HuH-7.5 (cell line): ENCODE measurements at regions not wholly inside any gene's neighbourhood (a gene's known extent, or its start where the extent isn't known, plus 50 kb on each side); places are given as distances from the start of the nearest gene placed in this dataset.
"Not testable (repeated sequence)": the region's sequence is repeated elsewhere in the genome, so short reads cannot be mapped to it uniquely, and the experiment has no call there.

Experiments
- DNase-seq: peaks from one replicate; pipeline ENCODE4 v3.0.0; 2011; ENCODE audit warnings: low spot score

DNA sequence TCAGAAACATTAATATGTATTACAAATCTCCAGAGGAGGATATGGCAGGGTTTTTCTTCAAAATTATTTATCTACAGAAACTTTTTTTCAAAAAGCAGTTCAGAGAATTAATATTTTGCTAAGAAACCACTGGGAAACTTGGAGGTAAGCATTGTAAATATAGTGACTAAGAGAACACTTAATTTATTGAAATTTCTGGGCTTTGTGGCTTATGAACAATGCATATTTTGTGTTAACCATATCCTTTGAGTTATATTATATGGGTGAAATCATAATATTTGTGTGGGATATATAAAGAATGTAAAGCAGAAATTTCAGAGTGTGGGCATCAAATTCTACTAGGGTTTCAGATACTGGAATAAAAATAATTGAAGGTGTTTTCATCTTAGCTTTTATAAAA, 1059.2 kb downstream of the ZPLD1 start:
- no peak for DNase-seq

DNA sequence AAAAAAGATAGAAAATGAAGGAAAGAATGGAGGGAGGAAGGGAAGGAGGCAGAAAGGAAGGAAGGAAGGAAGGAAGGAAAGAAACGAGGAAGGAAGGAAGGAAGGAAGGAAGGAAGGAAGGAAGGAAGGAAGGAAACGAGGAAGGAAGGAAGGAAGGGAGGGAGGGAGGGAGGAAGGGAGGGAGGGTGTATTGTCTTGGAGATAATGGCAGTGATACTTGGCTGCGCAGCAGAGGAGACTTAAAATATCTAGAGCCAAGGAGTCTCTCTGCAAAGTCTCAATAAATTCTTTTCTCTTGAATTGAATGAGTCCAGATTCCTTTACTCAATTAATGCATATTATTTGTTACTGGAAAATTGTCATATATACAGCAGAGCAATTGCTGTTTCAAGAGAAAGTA, 1059.7 kb downstream of the ZPLD1 start:
- no peak for DNase-seq

DNA sequence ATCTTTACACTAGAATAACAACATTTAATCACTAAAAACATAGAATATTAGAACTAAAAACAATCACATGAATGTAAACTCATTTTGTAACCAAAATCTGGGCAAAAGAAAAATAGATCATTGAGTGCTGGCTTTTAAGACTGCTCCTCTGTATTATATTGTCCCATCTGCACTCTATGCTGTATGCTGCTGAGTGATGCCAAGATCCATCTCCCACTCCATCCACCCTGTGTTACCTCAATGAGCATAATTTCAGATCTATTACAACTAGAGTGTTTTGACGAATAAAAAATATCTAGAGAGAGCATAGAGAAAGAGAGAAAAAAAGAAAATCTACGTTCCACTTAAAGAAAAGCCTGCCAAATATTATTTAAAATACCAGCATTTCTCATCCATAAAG, 1060.4 kb downstream of the ZPLD1 start:
- no peak for DNase-seq

DNA sequence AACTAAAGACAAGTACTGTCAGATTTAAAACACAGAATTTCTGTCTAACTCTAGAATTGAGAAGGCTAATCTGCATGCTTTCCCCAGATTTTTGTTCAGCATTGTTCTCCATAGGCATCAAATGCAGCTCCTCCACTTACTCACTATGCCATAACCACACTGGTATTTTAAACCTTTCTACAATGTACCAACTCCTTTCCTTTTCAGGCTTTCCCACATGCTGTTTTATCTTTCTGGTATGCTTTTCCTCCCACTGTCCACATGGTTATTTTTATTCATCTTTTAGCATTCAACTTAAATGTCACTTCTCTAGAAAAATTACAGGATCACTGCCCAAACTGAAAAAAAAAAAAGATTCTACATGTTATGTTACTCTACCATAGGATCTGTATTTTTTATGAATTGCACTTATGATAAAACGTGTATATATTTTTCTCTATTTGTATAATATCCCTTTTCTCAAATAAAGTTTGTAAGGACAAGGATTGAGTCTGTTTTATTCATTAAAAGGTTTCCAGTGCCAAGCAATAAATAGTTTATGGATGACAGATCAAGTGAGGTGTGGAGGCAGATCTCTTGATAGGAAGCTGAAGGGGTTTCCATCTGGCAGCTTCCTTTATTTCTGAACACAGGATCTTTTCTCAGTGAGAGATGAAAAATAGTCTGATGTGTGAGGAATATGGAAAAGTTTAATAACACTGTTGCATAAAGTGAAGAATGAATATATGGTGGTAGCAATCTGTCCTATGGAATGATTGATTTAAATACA, 1064.5 kb downstream of the ZPLD1 start:
- no peak for DNase-seq

DNA sequence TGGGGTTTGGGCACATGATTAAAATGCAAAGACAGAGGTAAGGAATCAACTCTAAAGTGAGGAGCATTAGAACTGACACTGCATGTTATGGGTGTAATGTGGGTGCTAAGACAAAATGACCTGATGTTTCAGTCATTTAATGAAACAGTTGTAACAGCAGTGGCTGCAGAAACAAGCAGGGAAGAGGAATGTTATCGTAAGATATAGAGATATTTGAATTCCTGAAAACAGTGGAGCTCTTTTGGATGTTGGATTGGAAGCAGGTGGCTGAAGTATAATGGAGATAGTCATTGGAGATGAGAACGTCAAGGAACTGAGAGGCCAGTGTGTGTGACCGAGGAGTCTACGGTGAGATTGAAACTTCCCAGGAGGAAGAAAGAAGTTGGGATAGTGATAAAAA, 1065.2 kb downstream of the ZPLD1 start:
- DNase-seq, result no peak

DNA sequence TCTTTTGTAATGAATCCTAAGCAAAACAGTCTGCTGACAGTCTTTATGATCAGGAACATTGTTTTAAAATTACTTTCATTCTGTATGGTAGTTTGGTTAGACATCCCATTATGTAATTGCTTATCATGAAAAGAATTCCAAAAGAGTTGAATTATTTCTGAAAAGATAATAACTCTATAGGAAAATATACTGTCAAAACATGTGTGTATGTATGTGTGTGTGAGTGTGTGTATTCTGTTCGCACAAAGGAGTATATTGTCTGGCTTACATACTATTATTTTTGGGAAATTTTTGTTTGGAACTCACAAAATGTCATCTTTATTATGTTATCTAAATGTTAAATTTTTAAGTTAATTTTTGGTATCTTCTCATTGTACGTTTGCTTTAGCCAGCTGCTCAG, 1075.9 kb downstream of the ZPLD1 start:
- DNase-seq, result no peak

DNA sequence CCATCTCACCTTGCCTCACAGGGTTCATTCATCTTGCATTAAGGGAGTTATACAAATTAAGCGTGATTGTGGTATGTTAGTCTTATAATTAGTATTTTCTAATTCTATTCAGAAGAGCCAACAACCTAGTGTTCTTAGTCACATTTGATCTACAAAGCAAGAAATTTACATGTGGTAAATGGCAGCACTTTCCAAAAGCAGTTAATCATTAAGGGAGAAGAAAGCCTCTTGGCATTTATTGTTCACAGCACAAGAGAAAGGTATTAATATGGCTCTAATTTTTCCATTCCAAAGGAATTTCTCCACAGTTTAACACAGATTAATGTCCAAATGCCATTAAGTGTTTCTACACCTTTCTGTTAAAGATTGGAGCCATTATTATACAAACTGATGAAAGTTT, 1077.1 kb downstream of the ZPLD1 start:
- no peak for DNase-seq

DNA sequence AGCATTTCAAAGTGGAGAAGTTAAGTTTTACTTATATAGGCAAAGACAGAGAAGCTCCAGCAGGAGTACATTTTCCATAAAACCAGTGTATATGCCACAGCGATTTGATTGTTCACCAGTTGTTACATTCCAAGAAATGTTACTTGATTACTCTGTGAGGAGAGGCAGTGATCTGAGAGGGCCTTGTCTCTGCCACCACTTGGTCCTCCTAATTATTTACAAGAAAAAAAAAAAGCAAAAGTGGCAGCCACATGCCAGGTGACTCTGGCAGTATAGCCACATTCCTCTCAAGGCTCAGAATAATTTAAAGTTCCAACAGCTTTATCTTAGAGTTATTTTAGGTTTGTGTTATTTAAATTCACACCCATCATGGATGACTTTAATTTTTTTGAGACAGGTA, 1077.8 kb downstream of the ZPLD1 start:
- DNase-seq, result no peak

DNA sequence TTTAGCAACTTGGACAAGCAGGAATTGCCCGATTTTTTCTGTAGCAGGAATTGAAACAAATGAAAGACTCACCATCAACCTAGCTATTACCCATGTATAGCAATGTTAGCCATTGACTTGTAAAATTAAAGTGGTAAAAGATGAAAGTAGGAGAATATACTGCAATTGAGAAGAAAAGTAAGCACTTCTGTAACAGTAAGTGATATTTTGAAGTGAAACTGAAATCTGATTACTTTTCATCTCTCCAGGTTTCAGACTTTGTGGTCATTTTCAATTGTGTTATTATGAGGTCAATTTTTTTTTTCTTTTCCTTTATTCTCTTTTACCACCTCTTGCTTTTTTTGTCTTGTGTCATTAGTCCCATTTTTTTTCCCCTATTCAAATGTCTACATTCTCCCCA, 1078.2 kb downstream of the ZPLD1 start:
- no peak for DNase-seq

DNA sequence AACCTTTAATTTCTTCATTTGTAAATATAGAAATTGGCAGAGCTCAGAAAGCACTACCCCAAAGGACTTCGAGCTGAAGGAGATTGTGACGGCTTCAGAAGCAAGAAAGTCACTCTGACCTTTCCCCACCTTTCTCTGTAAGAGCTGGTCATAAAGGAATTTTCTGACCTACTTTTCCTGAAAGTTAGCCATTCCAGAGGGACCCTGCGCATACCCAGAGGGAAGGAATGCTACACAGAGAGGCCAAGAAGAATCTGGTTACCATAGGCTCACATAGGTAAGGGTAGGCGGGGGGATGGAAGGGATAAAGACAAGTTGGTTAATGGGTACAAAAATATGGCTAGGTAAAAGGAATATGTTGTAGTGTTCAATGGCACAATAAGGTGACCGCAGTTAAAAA, 1080.3 kb downstream of the ZPLD1 start:
- DNase-seq, result no peak

DNA sequence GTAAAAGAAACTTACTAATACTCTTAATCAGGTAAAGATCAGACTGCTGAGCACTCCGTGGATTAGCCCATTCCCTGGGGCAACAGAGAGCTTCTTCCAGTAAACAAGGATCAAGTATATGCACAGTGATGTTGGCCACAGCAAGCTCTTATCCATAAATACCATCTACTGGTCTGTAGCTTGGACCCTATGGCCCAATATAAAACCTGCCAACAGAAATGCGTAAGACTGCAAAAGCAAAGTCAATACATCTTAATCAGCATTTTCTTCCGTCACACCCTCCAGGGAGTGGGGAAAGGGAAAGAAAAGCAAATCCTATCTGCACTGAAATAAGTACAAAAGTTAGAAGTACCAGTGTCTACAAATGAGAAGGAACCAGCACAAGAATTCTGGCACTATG, 1082.1 kb downstream of the ZPLD1 start:
- no peak for DNase-seq

DNA sequence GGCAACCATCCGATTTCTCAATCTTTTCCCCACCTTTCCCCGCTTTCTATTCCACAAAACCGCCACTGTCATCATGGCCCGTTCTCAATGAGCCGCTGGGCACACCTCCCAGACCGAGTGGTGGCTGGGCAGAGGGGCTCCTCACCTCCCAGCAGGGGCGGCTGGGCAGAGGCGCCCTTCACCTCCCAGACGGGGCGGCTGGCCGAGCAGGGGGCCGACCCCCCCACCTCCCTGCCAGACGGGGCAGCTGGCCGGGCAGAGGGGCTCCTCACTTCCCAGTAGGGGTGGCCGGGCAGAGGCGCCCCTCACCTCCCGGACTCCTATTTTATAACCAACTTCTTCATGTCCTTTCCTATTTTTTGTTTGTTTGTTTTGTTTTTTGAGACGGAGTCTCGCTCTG, 1096.5 kb downstream of the ZPLD1 start:
- not testable (repeated sequence) for DNase-seq

DNA sequence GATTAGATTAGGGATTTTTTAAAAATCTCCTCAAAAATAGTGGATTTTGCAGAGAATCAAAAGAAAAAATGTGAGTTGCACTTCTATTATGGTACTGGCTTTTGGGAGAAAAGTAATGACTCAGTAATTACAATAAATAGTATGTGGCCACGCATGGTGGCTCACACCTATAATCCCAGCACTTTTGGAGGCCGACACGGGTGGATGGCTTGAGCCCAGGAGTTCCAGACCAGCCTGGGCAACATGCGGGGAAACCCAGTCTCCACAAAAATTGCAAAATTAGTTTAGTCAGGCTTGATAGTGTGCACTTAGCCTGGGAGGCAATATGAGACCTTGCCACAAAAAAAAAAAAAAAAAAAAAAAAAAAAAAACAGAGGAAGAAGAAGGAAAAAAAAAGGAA, 1098.2 kb downstream of the ZPLD1 start:
- DNase-seq, result no peak

DNA sequence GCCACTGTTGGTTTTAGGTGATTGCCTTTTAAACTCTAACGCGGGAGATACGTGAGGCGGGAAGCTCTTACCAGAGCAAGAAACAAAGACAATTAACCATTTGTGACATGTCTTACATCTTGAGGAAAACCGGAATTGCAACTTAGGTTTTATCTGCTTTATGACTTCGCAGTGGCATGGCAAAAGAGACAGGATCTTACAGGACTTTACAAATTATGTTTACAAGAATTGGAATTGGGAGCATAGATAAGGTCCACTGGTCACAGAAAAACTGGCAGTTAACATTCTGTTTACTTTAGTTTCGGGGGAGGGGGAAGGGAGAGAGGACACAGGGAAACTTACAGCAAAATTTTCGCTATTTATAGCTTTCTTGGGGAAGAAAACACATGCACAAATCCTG, 1119.6 kb downstream of the ZPLD1 start:
- DNase-seq, result no peak

DNA sequence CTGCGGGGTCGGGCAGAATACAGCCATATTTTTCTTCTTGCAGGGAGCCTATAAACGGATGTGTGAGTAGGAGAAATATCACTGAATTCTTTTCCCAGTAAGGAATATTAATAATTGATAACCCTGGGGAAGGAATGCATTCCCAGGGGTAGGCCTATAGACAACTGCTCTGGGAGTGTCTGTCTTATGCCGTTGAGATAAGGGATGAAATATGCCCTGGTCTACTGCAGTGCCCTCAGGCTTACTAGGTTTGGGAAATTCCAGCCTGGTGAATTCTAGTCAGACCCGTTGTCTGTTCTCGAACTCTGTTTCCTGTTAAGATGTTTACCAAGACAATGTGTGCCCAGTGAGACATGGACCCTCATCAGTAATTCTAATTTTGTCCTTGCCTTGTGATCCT, 1129.3 kb downstream of the ZPLD1 start:
- not testable (repeated sequence) for DNase-seq

DNA sequence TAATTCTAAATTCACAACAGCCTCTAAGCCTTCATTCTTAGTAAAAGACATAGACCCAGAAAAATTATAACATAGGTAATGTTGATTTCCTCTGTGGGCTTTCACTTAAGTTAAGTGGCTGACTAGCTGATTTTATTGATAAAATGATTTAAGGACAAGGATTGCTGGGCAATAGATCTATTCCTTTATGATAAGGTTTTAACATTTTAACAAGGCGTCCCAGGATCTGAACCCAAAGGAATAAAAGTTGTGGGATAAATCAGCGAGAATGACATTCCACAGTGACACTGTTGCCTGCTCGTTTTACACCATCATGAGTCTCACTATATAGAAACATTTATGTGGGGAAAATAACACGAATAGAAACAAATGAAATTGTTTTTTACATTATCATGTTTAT, 1151.0 kb downstream of the ZPLD1 start:
- DNase-seq, result no peak

DNA sequence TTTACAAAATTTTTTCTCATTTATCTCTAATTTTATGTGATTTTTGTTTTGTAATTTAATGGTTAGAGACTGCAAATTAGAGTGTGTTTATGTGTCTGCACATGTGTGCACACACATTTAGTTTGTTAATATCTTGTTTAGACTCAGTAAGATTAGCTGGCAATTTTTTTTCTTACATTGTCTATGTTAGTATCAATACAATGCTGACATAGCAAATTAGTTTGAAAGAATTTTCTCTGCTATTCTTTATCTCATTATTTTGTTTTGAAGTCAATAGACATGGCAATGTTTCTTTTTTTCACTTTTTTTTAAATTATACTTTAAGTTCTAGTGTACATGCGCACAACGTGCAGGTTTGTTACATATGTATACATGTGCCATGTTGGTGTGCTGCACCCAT, 1155.0 kb downstream of the ZPLD1 start:
- no peak for DNase-seq

DNA sequence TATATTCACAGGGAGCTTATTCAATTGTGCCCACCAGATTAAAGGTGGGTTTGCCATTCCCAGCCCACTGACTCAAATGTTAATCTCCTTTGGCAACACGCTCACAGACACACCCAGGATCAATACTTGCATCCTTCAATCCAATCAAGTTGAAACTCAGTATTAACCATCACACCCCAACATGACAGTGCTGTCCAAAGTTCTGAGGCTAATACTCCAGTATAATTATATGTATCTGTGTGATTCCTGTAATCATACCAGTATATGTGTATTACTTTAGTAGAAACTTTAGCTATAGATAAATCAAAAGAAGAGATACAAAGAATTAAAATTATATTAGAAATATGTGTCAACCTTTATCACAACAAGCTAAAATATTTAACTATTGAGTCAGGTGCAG, 1166.0 kb downstream of the ZPLD1 start:
- DNase-seq, result no peak

DNA sequence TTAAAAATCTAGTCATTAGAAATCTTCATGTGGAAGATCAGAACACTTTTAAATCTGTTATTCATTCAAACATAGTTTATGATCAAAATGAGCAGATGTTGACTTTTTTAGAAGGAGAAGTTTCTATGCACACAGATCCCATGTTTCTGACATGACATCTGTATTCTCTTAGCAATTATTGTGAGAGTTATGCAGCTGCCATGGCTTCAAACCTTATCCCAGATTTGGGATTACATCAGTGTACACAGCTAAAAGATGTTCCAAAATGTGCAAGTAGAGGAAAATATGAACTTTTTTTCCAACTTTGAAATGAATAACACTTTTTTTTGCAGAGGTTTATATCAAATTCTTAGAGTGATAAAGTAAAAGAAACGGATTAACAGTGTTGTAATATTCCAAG, 1166.9 kb downstream of the ZPLD1 start:
- DNase-seq, result no peak

DNA sequence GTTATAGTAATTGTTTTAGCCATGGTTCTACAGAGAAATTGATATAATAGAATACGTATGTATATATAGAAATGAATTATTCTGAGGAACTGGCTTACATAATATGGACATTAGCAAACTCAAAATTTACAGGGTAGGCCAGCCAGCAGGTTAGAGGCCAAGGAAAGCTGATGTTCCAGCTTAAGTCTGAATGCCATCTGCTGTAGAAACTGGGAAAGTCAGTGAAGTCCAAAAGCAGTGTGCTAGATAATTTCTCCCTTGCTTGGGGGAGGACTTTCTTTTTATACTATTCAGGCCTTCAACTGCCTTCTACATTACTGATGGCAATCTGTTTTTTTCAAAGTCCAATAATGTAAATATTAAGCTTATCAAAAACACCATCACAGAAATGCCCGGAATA, 1174.7 kb downstream of the ZPLD1 start:
- no peak for DNase-seq

DNA sequence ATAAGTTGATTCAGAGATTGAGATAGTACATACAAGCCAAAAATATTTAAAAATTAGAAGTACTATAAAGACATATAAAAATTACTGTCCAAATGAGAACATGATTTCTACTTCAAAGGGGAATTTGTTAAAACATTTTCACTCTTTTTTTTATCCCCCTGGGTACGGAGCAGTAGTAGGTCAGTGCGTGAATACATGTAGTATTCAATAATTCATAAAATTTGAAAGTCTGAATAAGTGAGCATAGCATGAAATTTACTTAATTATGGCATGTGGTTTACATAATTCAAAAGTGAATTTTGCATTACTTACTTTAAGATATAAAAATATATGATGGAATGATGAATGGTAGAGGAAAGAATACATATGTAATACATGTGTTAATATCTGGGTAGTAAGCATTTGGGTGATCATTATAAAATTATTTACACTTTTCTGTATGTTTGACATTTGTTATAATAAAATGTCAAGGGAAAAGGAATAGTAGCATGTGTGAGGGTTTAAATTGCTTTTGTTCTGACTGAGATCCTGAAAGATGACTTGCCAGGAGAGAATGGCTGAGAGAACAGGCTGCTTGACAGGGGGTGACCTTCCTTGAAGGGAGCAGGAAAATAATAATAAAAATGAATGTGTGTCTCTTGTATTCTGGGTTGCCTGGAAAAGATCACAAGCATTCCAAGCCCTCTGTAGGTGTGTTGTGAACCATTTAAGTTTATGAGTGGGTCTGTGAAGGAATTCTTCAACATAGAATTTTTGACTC, 1178.8 kb downstream of the ZPLD1 start:
- no peak for DNase-seq

DNA sequence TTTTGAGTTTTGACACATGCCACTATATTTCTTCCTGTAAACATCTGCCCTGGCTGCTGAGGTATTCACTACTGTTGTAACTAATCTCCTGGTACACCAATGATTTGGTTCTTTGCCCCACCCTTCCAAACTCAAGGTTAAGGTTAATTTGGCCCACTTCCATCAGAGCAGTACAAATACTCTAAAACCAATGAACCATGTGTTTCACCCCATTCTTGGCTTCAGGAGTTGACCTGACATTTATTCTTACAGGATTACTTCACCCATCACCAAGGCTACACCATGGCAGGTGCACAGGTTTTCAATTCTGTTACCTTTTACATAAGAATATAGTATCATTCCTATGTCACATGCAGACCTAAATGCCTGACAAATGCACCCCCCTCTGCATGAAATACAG, 1179.9 kb downstream of the ZPLD1 start:
- no peak for DNase-seq

DNA sequence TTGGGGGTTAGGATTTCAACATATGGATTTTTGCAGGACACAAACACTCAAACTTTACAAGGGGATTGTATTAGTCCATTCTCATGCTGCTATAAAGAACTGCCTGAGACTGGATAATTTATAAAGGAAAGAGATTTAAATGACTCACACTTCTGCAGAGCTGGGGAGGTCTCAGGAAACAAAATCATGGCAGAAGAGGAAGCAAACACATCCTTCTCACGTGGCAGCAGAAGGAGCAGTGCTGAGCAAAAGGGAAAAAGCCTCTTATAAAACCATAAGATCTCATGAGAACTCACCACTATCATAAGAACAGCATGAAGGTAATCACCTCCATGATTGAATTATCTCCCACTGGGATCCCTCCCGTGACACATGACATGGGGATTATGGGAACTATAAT, 1183.1 kb downstream of the ZPLD1 start:
- no peak for DNase-seq

DNA sequence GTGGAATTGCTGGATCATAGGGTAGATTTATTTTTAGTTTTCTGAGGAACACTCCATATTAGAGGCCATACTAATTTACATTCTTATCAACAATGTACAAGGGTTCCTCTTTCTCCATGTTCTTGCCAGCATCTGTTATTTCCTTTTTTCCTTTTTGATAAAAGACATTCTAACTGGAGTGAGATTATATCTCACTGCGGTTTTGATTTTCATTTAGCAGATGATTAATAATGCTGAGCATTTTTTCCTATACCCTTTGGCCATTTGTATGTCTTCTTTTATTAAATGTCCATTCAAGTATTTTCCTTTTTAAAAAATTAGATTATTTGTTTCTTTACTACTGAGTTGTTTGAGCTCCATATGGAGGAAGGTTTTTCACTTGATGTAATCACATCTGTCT, 1189.5 kb downstream of the ZPLD1 start:
- no peak for DNase-seq
